UCSD-AML1 (cell line): ENCODE measurements at regions not wholly inside any gene's neighbourhood (a gene's known extent, or its start where the extent isn't known, plus 50 kb on each side); places are given as distances from the start of the nearest gene placed in this dataset.
A peak's percentile ranks its signal among the peaks of the same experiment; 100 is the strongest.

Experiments used
- DNase-seq: peaks from one replicate; lab custom pipeline; 2025; ENCODE audit not compliant: unreplicated experiment; lab: John Stamatoyannopoulos, UW

GRCh38 chr15:39454189-39454986 lies 126.5 kb upstream of the THBS1 start:
- DNase-seq, result no peak

GRCh38 chr15:39455471-39455991 lies 125.3 kb upstream of the THBS1 start:
- DNase-seq, result no peak

GRCh38 chr15:39456159-39456558 lies 124.7 kb upstream of the THBS1 start:
- DNase-seq, result no peak

GRCh38 chr15:39456582-39457330 lies 124.1 kb upstream of the THBS1 start:
- DNase-seq, result no peak

GRCh38 chr15:39458131-39458530 lies 122.7 kb upstream of the THBS1 start:
- no peak for DNase-seq

- DNase-seq, result no peak
Observed at GRCh38 chr15:39459548-39459947, 121.3 kb upstream of the THBS1 start.

GRCh38 chr15:39460748-39461147 lies 120.1 kb upstream of the THBS1 start:
- DNase-seq, result no peak

- no peak for DNase-seq
Observed at GRCh38 chr15:39461536-39462130, 119.2 kb upstream of the THBS1 start.

GRCh38 chr15:39462691-39463090 lies 118.2 kb upstream of the THBS1 start:
- DNase-seq, result no peak

GRCh38 chr15:39465843-39466749 lies 114.8 kb upstream of the THBS1 start:
- DNase-seq, result no peak

GRCh38 chr15:39466750-39467105 lies 114.2 kb upstream of the THBS1 start:
- DNase-seq, result no peak

- peak; percentile 31 for DNase-seq
Observed at GRCh38 chr15:39468331-39468730, 112.5 kb upstream of the THBS1 start.

- no peak for DNase-seq
Observed at GRCh38 chr15:39468828-39469227, 112.1 kb upstream of the THBS1 start.

GRCh38 chr15:39471785-39472574 lies 108.9 kb upstream of the THBS1 start:
- no peak for DNase-seq

GRCh38 chr15:39472621-39473297 lies 108.1 kb upstream of the THBS1 start:
- DNase-seq, result no peak

- DNase-seq, result no peak
Observed at GRCh38 chr15:39473298-39473947, 107.5 kb upstream of the THBS1 start.

- no peak for DNase-seq
Observed at GRCh38 chr15:39474657-39475056, 106.2 kb upstream of the THBS1 start.

GRCh38 chr15:39478996-39479395 lies 101.9 kb upstream of the THBS1 start:
- no peak for DNase-seq

GRCh38 chr15:39479911-39480310 lies 101.0 kb upstream of the THBS1 start:
- DNase-seq, result no peak
